HepG2 (cell line): ENCODE measurements at regions not wholly inside any gene's neighbourhood (a gene's known extent, or its start where the extent isn't known, plus 50 kb on each side); places are given as distances from the start of the nearest gene placed in this dataset.

ENCODE experiments used
- ATAC-seq: fragments of 200-7000 bp; cut with Tn5 transposase; 3 replicates; pipeline ENCODE4 v1.9.1; 2020; ENCODE audit warnings: mild to moderate bottlenecking, moderate library complexity
- BruUV-seq: library from RNA; stranded (reverse); fragments of 400-500 nt; replicated peaks from 2 replicates; lab custom pipeline; 2021; lab: Mats Ljungman, UMichigan
- CTCF ChIA-PET: fragments of 300-600 bp; formaldehyde crosslinking; extraction: SDS; loops from one replicate; lab custom pipeline; 2021; ENCODE audit warnings: low total read pairs, inconsistent platforms, low intra/inter-chr PET ratio; lab: Yijun Ruan, JAX
- POLR2A ChIA-PET: fragments of 350-600 bp; sonication (Branson Sonifier 250); formaldehyde crosslinking; loops from one replicate; lab custom pipeline; 2020; ENCODE audit warnings: antibody characterized with exemption, inconsistent platforms; lab: Yijun Ruan, JAX
- DNase-seq: peaks from one replicate; pipeline ENCODE4 v3.0.0-alpha.2; 2015; ENCODE audit warnings: low spot score
- FAIRE-seq: peaks from 3 replicates; lab custom pipeline; 2011; peaks lifted over from hg19 to GRCh38; lab: Jason Lieb, UNC
- H2AFZ ChIP-seq: one replicate; pipeline ENCODE4 v1.6.1; 2011; ENCODE audit warnings: low read length, inconsistent platforms
- H3K27ac ChIP-seq: fragments of 300-600 bp; 3 replicates; pipeline ENCODE4 v1.8.0; 2011; ENCODE audit warnings: mixed run types, mild to moderate bottlenecking, mixed read lengths, low read length, inconsistent platforms; ENCODE audit not compliant: insufficient read depth; ENCODE audit errors: extremely low read length
- H3K27me3 ChIP-seq, 2 experiments: fragments of 200-600 bp in 1 of 2; 2 replicates in 1 of 2; 3 replicates in 1 of 2; pipeline versions ENCODE4 v1.6.0 to v1.8.0; 2011; ENCODE audit warnings: low read length in 2 of 2, mild to moderate bottlenecking in 2 of 2, moderate library complexity in 2 of 2, inconsistent platforms in 1 of 2; ENCODE audit not compliant: insufficient read depth in 2 of 2, control insufficient read depth in 1 of 2
- H3K36me3 ChIP-seq, 2 experiments: fragments of 200-600 bp in 1 of 2; replicated peaks in 1 of 2; 2 replicates in 1 of 2; 3 replicates in 1 of 2; pipeline versions ENCODE4 v1.5.1 to v1.8.0; 2011; ENCODE audit warnings: low read length in 2 of 2, inconsistent platforms in 1 of 2; ENCODE audit not compliant: insufficient read depth in 2 of 2, control insufficient read depth in 1 of 2
- H3K4me1 ChIP-seq: 2 replicates; pipeline ENCODE4 v1.5.1; 2012; ENCODE audit warnings: low read length, inconsistent platforms; ENCODE audit not compliant: insufficient read depth
- H3K4me2 ChIP-seq: 2 replicates; pipeline ENCODE4 v1.6.0; 2011; ENCODE audit warnings: low read depth, low read length, inconsistent platforms
- H3K4me3 ChIP-seq, 3 experiments: fragments of 200-600 bp in 1 of 3; sonication (generic), shearing (Covaris generic) in 1 of 3; replicated peaks in 1 of 3; 2 replicates each; pipeline ENCODE4 v1.5.1; 2011 to 2016; ENCODE audit warnings: low read length in 3 of 3, inconsistent platforms in 2 of 3, low read depth in 2 of 3, mild to moderate bottlenecking in 2 of 3, control low read depth in 1 of 3, mixed read lengths in 1 of 3; ENCODE audit not compliant: insufficient read depth in 1 of 3
- H3K79me2 ChIP-seq: one replicate; pipeline ENCODE4 v1.6.1; 2011; ENCODE audit warnings: low read length, inconsistent platforms; ENCODE audit not compliant: insufficient read depth
- H3K9ac ChIP-seq: 2 replicates; pipeline ENCODE4 v1.6.0; 2011; ENCODE audit warnings: mild to moderate bottlenecking, low read depth, low read length, inconsistent platforms; ENCODE audit not compliant: insufficient read depth
- H3K9me3 ChIP-seq: 2 replicates; pipeline ENCODE4 v1.5.1; 2012; ENCODE audit warnings: mild to moderate bottlenecking, low read length
- H4K20me1 ChIP-seq: 2 replicates; pipeline ENCODE4 v1.6.0; 2011; ENCODE audit warnings: inconsistent platforms, mild to moderate bottlenecking, low read length, moderate library complexity; ENCODE audit not compliant: insufficient read depth
- CENPT ChIP-seq: sonication (generic); formaldehyde crosslinking; IDR thresholded peaks from 2 replicates; pipeline ENCODE4 v1.8.0; 2022; ENCODE audit warnings: low read depth, mild to moderate bottlenecking, moderate library complexity, missing genetic modification reagents
- CREB3 ChIP-seq: sonication (generic); formaldehyde crosslinking; IDR thresholded peaks from 2 replicates; pipeline ENCODE4 v1.5.0; 2020; ENCODE audit warnings: missing genetic modification reagents
- EHMT2 ChIP-seq: fragments of 200-600 bp; sonication (generic); IDR thresholded peaks from 2 replicates; pipeline ENCODE4 v1.7.0; 2017; ENCODE audit warnings: antibody characterized with exemption, low read depth, low read length, borderline replicate concordance
- EZH2 ChIP-seq: conservative IDR thresholded peaks from 2 replicates; pipeline ENCODE4 v1.6.1; 2012; ENCODE audit warnings: mild to moderate bottlenecking, low read depth, low read length, moderate library complexity
- NAIF1 ChIP-seq: sonication (generic); formaldehyde crosslinking; IDR thresholded peaks from 2 replicates; pipeline ENCODE4 v1.5.0; 2020; ENCODE audit warnings: mild to moderate bottlenecking, missing genetic modification reagents, borderline replicate concordance
- NFKB2 ChIP-seq: sonication (generic); formaldehyde crosslinking; IDR thresholded peaks from 2 replicates; pipeline ENCODE4 v1.4.0; 2020; ENCODE audit warnings: missing genetic modification reagents, borderline replicate concordance
- PLRG1 ChIP-seq: fragments of 450-650 bp; conservative IDR thresholded peaks from 2 replicates; pipeline ENCODE4 v1.6.1; 2016
- RFXAP ChIP-seq: sonication (generic); formaldehyde crosslinking; IDR thresholded peaks from 2 replicates; pipeline ENCODE4 v1.4.0; 2020; ENCODE audit warnings: missing genetic modification reagents, borderline replicate concordance
- TERF1 ChIP-seq: sonication (generic); formaldehyde crosslinking; IDR thresholded peaks from 2 replicates; pipeline ENCODE4 v1.8.0; 2022; ENCODE audit warnings: mild to moderate bottlenecking, missing genetic modification reagents, moderate library complexity
- ZHX1 ChIP-seq: sonication (generic); formaldehyde crosslinking; IDR thresholded peaks from 2 replicates; pipeline ENCODE4 v1.8.1; 2022; ENCODE audit warnings: low read depth, mild to moderate bottlenecking, missing genetic modification reagents
- ZNF292 ChIP-seq: sonication (generic); formaldehyde crosslinking; IDR thresholded peaks from 2 replicates; pipeline ENCODE4 v1.8.1; 2022; ENCODE audit warnings: mild to moderate bottlenecking, low read depth, missing genetic modification reagents, borderline replicate concordance
- ZNF407 ChIP-seq: sonication (generic); formaldehyde crosslinking; IDR thresholded peaks from one replicate; pipeline ENCODE4 v1.5.1; 2020; ENCODE audit warnings: mild to moderate bottlenecking, missing genetic modification reagents; ENCODE audit errors: not compliant biosample characterization
- WGBS: methylation state at CpG from one replicate; pipeline ENCODE4 v1.1.6; 2017; ENCODE audit warnings: low lambda C conversion rate; 5-methylcytosine and 5-hydroxymethylcytosine counted together
- in situ Hi-C: cut with HindIII; loops from 2 replicates; pipeline ENCODE4 v1.10.0; 2017; ENCODE audit warnings: low pct_unique_long_range_greater_than_20kb; ENCODE audit not compliant: extremely low pct_ligation_motif_present
- intact Hi-C: fragments of 100-400 bp; cut with micrococcal nuclease; formaldehyde crosslinking; loops from one replicate; pipeline ENCODE4 v1.10.0; 2022; ENCODE audit not compliant: unreplicated experiment

GRCh38 chr3:82005266-82005665 lies 243.8 kb upstream of the GBE1 start:
- no peak for DNase-seq
- Histone ChIP-seq H3K27me3 (no peaks in the 10 kb centered on the region), H3K9ac (no peak overlapping the region), H3K9me3 (peaks cover 9% of the 10 kb centered on the region), H3K4me1 (no peaks in the 10 kb centered on the region), H3K4me2 (no peak overlapping the region), H3K27ac (no peak overlapping the region), H3K36me3 (no peaks in the 10 kb centered on the region), H2AFZ (no peak overlapping the region), H4K20me1 (no peaks in the 10 kb centered on the region), H3K4me3 (no peak overlapping the region), H3K79me2 (peaks cover 2% of the 10 kb centered on the region)
- no peak for FAIRE-seq
- in situ Hi-C loops = no loop called here
- WGBS = 74% methylated on average over 3 of the region's 3 CpGs
- ATAC-seq = no peak
- intact Hi-C loops = no loop called here
- ChIA-PET POLR2A (no interaction called here), CTCF (no interaction called here)
- no TSS peak for BruUV-seq
- TF ChIP-seq ZNF292 (CRISPR knock-in tag) = no peak
- no peak for TF ChIP-seq CREB3 (CRISPR knock-in tag)
- no peak for TF ChIP-seq ZNF407
- TF ChIP-seq NFKB2 (CRISPR knock-in tag) = no peak
- TF ChIP-seq NAIF1 = no peak
- TF ChIP-seq CENPT (CRISPR knock-in tag) = no peak
- no peak for TF ChIP-seq PLRG1
- TF ChIP-seq RFXAP (CRISPR knock-in tag) = no peak
- no peak for TF ChIP-seq TERF1 (CRISPR knock-in tag)
- TF ChIP-seq EZH2 = no peak
- no peak for TF ChIP-seq ZHX1 (CRISPR knock-in tag)
- TF ChIP-seq EHMT2 = no peak
